Panc1 (cell line): ENCODE measurements at regions not wholly inside any gene's neighbourhood (a gene's known extent, or its start where the extent isn't known, plus 50 kb on each side); places are given as distances from the start of the nearest gene placed in this dataset.

Experiments
- ATAC-seq: fragments of 200-7000 bp; cut with Tn5 transposase; 2 replicates; pipeline ENCODE4 v1.9.1; 2020; ENCODE audit warnings: mild to moderate bottlenecking, moderate library complexity
- BruUV-seq: library from RNA; stranded (reverse); fragments of 400-500 nt; replicated peaks from 2 replicates; lab custom pipeline; 2021; lab: Mats Ljungman, UMichigan
- CTCF ChIA-PET: fragments of 300-600 bp; sonication (Branson Sonifier 250); formaldehyde crosslinking; loops from one replicate; lab custom pipeline; 2022; ENCODE audit warnings: antibody characterized with exemption; lab: Charles Lee
- POLR2A ChIA-PET: fragments of 300-600 bp; sonication (Branson Sonifier 250); formaldehyde crosslinking; loops from one replicate; lab custom pipeline; 2022; ENCODE audit warnings: antibody characterized with exemption; lab: Charles Lee
- DNase-seq: peaks from one replicate; pipeline ENCODE4 v3.0.0-alpha.2; 2010; ENCODE audit warnings: low read depth, low spot score
- H3K27ac ChIP-seq: 2 replicates; pipeline ENCODE4 v1.5.1; 2011; ENCODE audit warnings: mild to moderate bottlenecking, low read length, inconsistent platforms
- H3K27me3 ChIP-seq: fragments of 200-500 bp; sonication (Bioruptor generic); 2 replicates; pipeline ENCODE4 v1.6.0; 2014; ENCODE audit warnings: low read length, inconsistent platforms; ENCODE audit not compliant: control insufficient read depth, insufficient read depth
- H3K36me3 ChIP-seq: fragments of 200-500 bp; sonication (Bioruptor generic); 2 replicates; pipeline ENCODE4 v1.5.1; 2014; ENCODE audit warnings: inconsistent platforms, mild to moderate bottlenecking, low read length, moderate library complexity; ENCODE audit not compliant: control insufficient read depth, insufficient read depth
- H3K4me1 ChIP-seq: 2 replicates; pipeline ENCODE4 v1.5.1; 2011; ENCODE audit warnings: inconsistent platforms, mild to moderate bottlenecking, low read length, moderate library complexity; ENCODE audit not compliant: control insufficient read depth, insufficient read depth
- H3K4me3 ChIP-seq, 2 experiments: 2 replicates each; pipeline ENCODE4 v1.5.1; 2011 to 2012; ENCODE audit warnings: low read depth in 2 of 2, low read length in 2 of 2, mild to moderate bottlenecking in 2 of 2, inconsistent platforms in 1 of 2, moderate library complexity in 1 of 2
- H3K9me3 ChIP-seq: fragments of 200-500 bp; sonication (Bioruptor generic); 2 replicates; pipeline ENCODE4 v1.5.1; 2014; ENCODE audit warnings: low read depth, mild to moderate bottlenecking, inconsistent platforms, low read length, moderate library complexity; ENCODE audit not compliant: control insufficient read depth, insufficient read depth
- POLR2AphosphoS5 ChIP-seq: IDR thresholded peaks from 2 replicates; pipeline ENCODE4 v1.6.1; 2012; ENCODE audit warnings: mild to moderate bottlenecking, low read depth, low read length, moderate library complexity
- SIN3A ChIP-seq: IDR thresholded peaks from 2 replicates; pipeline ENCODE4 v1.6.1; 2012; ENCODE audit warnings: low read depth, mild to moderate bottlenecking, low read length, moderate library complexity, borderline replicate concordance; ENCODE audit not compliant: insufficient read depth
- TCF7L2 ChIP-seq: IDR thresholded peaks from 2 replicates; pipeline ENCODE4 v1.6.1; 2011; ENCODE audit warnings: mild to moderate bottlenecking, low read depth, low read length, inconsistent platforms
- in situ Hi-C: cut with HindIII; loops from 2 replicates; pipeline ENCODE4 v1.10.0; 2016; ENCODE audit warnings: low sequenced_read_pairs, low pct_unique_long_range_greater_than_20kb
- intact Hi-C: fragments of 100-400 bp; cut with micrococcal nuclease; formaldehyde crosslinking; loops from one replicate; pipeline ENCODE4 v1.10.0; 2022; ENCODE audit not compliant: unreplicated experiment
- TF ChIP-seq, protein P1 (sequence below), 2 experiments: IDR thresholded peaks; 2 replicates each; pipeline ENCODE4 v1.6.1; 2011 to 2012; ENCODE audit warnings: low read depth in 2 of 2, control low read depth in 1 of 2, low read length in 1 of 2, mild to moderate bottlenecking in 1 of 2, moderate library complexity in 1 of 2; ENCODE audit not compliant: insufficient read depth in 1 of 2
- TF ChIP-seq, protein P2 (sequence below): fragments of 450-650 bp; IDR thresholded peaks from 2 replicates; pipeline ENCODE4 v1.5.1; 2017; ENCODE audit warnings: mild to moderate bottlenecking

DNA sequence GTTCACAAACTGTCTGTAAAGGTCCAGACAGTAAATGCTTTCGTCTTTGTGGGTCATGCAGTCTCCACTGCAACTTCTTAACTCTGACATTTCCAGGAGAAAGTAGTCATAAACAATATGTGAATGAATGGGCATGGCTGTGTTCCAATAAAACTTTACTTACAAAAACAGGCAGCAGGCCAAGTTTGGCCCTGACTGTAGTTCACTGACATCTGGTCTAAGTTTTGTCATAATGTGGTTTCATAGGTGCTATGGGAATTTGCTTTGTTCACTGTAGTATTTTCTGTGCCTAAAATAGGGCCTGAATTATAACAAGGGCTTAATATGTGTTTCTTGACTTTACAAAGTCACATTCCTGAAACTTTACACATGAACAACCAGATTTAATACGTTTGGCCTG lies 186.0 kb upstream of the KBTBD8 start:
- intact Hi-C loops: no loop called here
- H3K27ac ChIP-seq: no peak overlapping the region

DNA sequence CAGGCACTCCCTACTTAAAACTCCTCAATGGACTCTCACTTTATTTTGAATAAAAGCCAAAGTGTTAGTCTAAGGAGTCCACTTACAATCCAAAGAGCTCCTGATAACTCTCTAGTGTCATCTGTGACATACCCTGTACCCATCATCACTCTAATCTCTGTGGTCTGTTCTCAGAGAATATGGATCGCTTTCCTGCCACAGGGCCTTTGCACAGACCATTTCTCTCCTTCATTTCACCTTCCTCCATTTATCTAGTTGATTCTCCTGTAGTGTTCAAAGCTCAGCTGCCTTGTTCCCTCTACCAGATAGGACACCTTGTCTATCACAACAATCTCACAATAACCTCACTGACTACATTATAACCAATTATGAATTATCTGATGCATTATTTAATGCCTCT lies 185.4 kb upstream of the KBTBD8 start:
- in situ Hi-C loops (no loop called here), intact Hi-C loops (no loop called here)
- POLR2A ChIA-PET: no interaction called here
- H3K36me3 ChIP-seq: no peaks in the 10 kb centered on the region
- H3K4me1 ChIP-seq: no peaks in the 10 kb centered on the region
- ATAC-seq (no peak), DNase-seq (no peak)
- no peaks in the 10 kb centered on the region for H3K27me3 ChIP-seq
- no TSS peak for BruUV-seq
- CTCF ChIA-PET: no interaction called here
- TF ChIP-seq, protein P1, sequence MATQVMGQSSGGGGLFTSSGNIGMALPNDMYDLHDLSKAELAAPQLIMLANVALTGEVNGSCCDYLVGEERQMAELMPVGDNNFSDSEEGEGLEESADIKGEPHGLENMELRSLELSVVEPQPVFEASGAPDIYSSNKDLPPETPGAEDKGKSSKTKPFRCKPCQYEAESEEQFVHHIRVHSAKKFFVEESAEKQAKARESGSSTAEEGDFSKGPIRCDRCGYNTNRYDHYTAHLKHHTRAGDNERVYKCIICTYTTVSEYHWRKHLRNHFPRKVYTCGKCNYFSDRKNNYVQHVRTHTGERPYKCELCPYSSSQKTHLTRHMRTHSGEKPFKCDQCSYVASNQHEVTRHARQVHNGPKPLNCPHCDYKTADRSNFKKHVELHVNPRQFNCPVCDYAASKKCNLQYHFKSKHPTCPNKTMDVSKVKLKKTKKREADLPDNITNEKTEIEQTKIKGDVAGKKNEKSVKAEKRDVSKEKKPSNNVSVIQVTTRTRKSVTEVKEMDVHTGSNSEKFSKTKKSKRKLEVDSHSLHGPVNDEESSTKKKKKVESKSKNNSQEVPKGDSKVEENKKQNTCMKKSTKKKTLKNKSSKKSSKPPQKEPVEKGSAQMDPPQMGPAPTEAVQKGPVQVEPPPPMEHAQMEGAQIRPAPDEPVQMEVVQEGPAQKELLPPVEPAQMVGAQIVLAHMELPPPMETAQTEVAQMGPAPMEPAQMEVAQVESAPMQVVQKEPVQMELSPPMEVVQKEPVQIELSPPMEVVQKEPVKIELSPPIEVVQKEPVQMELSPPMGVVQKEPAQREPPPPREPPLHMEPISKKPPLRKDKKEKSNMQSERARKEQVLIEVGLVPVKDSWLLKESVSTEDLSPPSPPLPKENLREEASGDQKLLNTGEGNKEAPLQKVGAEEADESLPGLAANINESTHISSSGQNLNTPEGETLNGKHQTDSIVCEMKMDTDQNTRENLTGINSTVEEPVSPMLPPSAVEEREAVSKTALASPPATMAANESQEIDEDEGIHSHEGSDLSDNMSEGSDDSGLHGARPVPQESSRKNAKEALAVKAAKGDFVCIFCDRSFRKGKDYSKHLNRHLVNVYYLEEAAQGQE (IDR thresholded peaks at IDR 0.05; ENCODE audit: insufficient read depth in 1 of 2, low read depth in 2 of 2, low read length in 1 of 2): no peak
- TF ChIP-seq, protein P2, sequence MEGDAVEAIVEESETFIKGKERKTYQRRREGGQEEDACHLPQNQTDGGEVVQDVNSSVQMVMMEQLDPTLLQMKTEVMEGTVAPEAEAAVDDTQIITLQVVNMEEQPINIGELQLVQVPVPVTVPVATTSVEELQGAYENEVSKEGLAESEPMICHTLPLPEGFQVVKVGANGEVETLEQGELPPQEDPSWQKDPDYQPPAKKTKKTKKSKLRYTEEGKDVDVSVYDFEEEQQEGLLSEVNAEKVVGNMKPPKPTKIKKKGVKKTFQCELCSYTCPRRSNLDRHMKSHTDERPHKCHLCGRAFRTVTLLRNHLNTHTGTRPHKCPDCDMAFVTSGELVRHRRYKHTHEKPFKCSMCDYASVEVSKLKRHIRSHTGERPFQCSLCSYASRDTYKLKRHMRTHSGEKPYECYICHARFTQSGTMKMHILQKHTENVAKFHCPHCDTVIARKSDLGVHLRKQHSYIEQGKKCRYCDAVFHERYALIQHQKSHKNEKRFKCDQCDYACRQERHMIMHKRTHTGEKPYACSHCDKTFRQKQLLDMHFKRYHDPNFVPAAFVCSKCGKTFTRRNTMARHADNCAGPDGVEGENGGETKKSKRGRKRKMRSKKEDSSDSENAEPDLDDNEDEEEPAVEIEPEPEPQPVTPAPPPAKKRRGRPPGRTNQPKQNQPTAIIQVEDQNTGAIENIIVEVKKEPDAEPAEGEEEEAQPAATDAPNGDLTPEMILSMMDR: no peak
- TF ChIP-seq SIN3A (no peak), POLR2AphosphoS5 (no peak), TCF7L2 (no peak)
- H3K27ac ChIP-seq: no peak overlapping the region
- no peak overlapping the region for H3K4me3 ChIP-seq
- H3K9me3 ChIP-seq: no peaks in the 10 kb centered on the region

More for the DNA sequence above, 186.0 kb upstream of the KBTBD8 start:
- no peak for TF ChIP-seq SIN3A
- TF ChIP-seq, protein P1 (IDR thresholded peaks at IDR 0.05; ENCODE audit: insufficient read depth in 1 of 2, low read depth in 2 of 2, low read length in 1 of 2): no peak
- TF ChIP-seq, protein P2: no peak
- no peak for TF ChIP-seq POLR2AphosphoS5
- no peak for TF ChIP-seq TCF7L2
- H3K9me3 ChIP-seq: no peaks in the 10 kb centered on the region
- H3K4me1 ChIP-seq: no peaks in the 10 kb centered on the region
- ATAC-seq (no peak), DNase-seq (no peak)
- H3K4me3 ChIP-seq: no peak overlapping the region
- in situ Hi-C loops: no loop called here
- ChIA-PET POLR2A (no interaction called here), CTCF (no interaction called here)
- H3K27me3 ChIP-seq: no peaks in the 10 kb centered on the region
- no TSS peak for BruUV-seq
- no peaks in the 10 kb centered on the region for H3K36me3 ChIP-seq
